OCI-LY1 (cell line): ENCODE measurements at regions not wholly inside any gene's neighbourhood (a gene's known extent, or its start where the extent isn't known, plus 50 kb on each side); places are given as distances from the start of the nearest gene placed in this dataset.

ENCODE experiments used
- CTCF ChIP-seq: fragments of 200-600 bp; sonication (generic), shearing (Covaris generic); IDR thresholded peaks from 2 replicates; pipeline ENCODE4 v1.5.1; 2017; ENCODE audit warnings: mild to moderate bottlenecking, antibody characterized with exemption, low read length, moderate library complexity, mixed read lengths
- EZH2 ChIP-seq: fragments of 200-600 bp; sonication (generic), shearing (Covaris generic); IDR thresholded peaks from 2 replicates; pipeline ENCODE4 v1.8.0; 2017; ENCODE audit warnings: borderline replicate concordance, mixed run types, mild to moderate bottlenecking, antibody characterized with exemption, low read length, moderate library complexity, mixed read lengths

GRCh38 chr6:82056567-82056966 lies 191.0 kb downstream of the IBTK start:
- TF ChIP-seq CTCF (no peak), EZH2 (no peak)
